Gastrocnemius medialis (tissue), 4 donors: ENCODE measurements at regions not wholly inside any gene's neighbourhood (a gene's known extent, or its start where the extent isn't known, plus 50 kb on each side); places are given as distances from the start of the nearest gene placed in this dataset.

Experiments used
- POLR2A ChIP-seq, 2 donors: fragments of 450-650 bp; IDR thresholded peaks; one replicate each; pipeline ENCODE4 v1.6.1; 2017; ENCODE audit warnings: antibody characterized with exemption in 2 of 2, mild to moderate bottlenecking in 2 of 2, moderate library complexity in 2 of 2
- TF ChIP-seq, protein P1 (sequence below), 5 experiments: fragments of 450-650 bp in 3 of 5; fragments of 200-600 bp in 2 of 5; sonication (generic) in 2 of 5; IDR thresholded peaks in 4 of 5; conservative IDR thresholded peaks in 1 of 5; 1 replicate in 4 of 5; 2 replicates in 1 of 5; pipeline ENCODE4 v1.5.1; 2016 to 2019; ENCODE audit warnings: antibody characterized with exemption in 5 of 5, mild to moderate bottlenecking in 3 of 5, moderate library complexity in 3 of 5

DNA sequence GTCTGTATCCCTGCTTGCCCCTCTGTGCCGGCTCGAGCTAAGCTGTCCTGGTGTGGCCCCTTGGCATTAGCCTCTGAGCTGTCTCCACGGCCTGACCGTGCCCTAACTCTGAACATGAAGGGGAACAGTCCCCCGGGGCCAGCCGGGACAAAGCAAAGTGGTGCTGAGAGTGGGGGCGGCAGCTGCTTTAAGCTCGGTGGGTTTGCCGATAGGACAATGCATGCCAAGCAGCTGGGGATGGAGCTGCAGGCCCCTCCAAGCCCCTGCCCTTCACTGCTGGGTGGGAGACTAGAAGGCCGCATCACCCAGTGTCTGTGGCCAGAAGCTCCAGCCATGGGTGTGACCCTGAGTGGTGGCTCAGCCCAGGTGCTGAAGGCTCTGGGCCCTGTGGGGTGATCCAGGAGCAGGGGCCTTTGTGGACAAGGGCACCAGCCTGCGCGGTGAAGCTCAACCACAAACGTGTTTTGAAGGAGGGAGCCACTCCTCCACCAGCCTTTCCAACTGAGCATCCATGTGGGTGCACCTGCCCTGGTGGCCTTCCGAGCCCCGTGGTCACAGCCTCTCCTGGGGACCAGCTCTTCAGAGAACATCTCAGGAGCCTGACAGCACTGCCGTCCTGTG, 242.5 kb downstream of the ERMARD start:
- no peak for TF ChIP-seq POLR2A (IDR thresholded peaks at IDR 0.05)
- TF ChIP-seq, protein P1, sequence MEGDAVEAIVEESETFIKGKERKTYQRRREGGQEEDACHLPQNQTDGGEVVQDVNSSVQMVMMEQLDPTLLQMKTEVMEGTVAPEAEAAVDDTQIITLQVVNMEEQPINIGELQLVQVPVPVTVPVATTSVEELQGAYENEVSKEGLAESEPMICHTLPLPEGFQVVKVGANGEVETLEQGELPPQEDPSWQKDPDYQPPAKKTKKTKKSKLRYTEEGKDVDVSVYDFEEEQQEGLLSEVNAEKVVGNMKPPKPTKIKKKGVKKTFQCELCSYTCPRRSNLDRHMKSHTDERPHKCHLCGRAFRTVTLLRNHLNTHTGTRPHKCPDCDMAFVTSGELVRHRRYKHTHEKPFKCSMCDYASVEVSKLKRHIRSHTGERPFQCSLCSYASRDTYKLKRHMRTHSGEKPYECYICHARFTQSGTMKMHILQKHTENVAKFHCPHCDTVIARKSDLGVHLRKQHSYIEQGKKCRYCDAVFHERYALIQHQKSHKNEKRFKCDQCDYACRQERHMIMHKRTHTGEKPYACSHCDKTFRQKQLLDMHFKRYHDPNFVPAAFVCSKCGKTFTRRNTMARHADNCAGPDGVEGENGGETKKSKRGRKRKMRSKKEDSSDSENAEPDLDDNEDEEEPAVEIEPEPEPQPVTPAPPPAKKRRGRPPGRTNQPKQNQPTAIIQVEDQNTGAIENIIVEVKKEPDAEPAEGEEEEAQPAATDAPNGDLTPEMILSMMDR (IDR thresholded peaks at IDR 0.05 in 4 of 5, conservative IDR thresholded peaks at IDR 0.05 in 1 of 5) = no peak
